Stimulated activated CD8-positive, alpha-beta memory T cell treated with anti-CD3 and anti-CD28 coated beads, Interleukin-15, amount 100 ng/mL, for 1 hour (primary cell): ENCODE measurements at regions not wholly inside any gene's neighbourhood (a gene's known extent, or its start where the extent isn't known, plus 50 kb on each side); places are given as distances from the start of the nearest gene placed in this dataset.

ENCODE experiments used
- DNase-seq: peaks from one replicate; pipeline ENCODE4 v3.0.0-alpha.2; 2020; ENCODE audit warnings: low read depth

DNA sequence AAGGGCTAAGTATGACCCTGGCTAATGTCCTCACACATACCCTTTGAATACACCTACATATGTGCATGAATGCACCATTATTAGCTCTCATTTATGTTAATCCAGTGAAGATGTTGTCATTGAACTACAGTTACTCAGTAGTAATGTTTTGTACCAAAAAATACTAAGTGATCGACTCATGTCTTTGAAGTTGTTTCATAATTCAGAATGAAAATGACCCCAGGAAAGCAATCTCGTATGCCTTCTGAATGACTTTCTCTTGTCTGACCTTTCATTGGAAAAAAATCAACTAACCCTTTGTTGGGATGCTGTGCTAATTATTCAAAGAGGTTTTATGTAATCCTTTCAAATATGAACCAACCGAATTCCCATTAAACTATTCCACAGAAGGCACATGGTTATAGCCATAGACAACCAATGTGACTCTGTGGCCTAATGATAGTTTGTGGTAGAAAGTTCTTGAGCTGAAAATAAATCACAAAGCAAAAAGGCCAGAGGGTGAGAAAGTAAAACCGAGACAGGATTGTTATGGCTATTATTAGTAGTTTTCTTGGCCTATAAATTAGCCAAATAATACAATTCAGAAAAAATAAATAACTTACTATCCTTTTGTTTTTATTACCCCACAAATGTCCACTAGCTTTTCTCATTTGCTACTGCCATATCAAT is 86.8 kb upstream of the STARD13 start:
- DNase-seq = no peak

DNA sequence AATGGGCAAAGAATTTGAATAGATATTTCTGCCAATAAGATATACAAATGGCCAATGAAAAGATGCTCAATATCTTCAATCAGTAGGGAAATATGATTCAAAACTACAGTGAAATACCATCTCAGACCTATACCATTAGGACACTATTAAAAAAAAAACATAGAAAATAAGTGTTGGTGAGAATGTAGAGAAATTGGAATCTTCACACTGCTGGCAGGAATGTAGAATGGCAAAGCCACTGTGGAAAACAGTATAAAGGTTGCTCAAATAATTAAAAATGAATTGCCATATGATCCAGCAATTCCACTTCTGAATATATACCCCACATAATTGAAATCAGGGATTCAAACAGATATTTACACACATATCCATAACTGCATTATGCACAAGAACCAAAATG is 88.1 kb upstream of the STARD13 start:
- no peak for DNase-seq

DNA sequence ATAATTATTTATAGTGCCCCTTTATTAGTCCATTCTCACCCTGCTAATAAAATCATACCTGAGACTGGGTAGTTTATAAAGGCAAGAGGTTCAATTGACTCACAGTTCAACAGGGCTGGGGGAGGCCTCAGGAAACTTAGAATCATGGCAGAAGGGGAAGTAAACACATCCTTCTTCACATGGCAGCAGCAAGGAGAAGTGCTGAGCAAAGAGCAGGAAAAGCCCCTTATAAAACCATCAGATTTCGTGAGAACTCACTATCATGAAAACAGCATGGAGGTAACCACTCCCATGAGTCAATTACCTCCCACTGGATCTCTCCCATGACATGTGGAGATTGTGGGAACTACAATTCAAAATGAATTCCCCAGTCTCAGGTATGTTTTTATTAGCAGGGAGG is 89.9 kb upstream of the STARD13 start:
- DNase-seq = no peak

DNA sequence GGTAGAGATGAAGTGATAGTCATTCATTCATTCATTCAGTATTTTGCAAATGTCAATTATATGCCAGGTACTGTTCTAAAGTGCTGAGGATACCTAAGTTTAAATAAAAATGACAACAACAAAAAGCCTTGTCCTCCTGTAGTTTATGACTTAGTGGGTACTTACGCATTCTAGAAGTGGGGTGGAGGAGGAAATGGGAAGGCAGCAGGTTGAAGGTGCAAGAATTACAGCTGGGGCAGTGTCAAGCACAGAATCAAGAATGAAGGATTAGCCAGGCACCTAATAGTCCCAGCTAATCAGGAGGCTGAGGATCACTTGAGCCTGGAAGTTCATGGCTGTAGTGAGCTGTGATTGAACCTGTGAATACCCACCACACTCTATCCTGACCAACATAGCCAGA is 90.7 kb upstream of the STARD13 start:
- no peak for DNase-seq

DNA sequence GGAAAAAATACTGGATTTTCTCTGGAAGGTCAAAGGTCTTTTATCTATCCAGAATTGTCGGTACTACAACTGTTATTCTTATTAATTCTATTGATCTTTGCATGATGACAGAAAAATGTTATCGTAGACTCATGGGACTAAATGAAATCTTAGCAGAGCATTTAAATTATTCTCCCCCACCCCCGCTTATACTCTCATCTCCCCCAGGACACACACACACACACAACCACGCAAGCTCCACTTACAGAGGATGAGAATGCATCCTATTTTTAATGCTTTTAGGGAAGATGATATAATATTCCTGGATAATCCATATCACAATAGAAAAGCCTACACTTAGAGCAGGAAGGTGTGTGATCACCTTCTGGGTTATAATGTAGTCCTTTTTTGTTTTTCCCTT is 91.9 kb upstream of the STARD13 start:
- DNase-seq = no peak

DNA sequence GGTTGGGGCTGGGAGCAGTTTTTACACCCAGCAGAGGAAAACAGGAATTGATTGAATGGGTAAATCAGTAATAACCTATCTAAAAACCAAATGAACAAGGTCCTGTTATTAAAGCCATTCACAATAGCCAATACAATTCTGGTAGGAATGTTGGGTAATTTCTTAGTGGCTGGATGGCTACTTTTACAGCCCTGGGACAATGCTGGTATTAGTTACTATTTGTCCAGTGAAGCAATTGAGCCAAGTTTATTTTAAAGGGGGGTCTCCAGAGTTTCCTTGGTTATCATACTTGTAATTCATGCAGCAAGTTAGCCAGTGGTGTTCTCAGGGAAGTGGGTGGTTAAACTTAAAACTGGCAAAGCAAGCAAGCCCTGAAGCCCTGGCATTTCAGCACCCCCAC is 92.3 kb upstream of the STARD13 start:
- DNase-seq = no peak

DNA sequence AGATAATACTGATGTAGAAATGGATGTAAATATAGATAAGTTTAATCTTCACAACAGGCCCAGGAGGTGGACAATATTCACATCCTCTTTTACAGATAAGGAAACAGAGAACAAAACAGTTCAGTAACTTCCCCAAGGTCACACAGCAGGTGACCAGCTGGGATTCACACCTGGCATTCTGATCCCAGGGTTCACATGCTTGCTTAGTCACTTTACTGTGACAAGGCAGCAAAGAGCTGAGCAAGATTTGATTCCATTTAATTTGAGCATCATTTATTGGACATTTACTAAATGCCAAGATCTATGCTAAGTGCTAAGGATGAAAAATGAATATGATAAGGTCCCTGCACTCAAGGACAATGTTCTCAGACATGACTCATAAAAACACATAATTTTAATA is 94.1 kb upstream of the STARD13 start:
- no peak for DNase-seq

DNA sequence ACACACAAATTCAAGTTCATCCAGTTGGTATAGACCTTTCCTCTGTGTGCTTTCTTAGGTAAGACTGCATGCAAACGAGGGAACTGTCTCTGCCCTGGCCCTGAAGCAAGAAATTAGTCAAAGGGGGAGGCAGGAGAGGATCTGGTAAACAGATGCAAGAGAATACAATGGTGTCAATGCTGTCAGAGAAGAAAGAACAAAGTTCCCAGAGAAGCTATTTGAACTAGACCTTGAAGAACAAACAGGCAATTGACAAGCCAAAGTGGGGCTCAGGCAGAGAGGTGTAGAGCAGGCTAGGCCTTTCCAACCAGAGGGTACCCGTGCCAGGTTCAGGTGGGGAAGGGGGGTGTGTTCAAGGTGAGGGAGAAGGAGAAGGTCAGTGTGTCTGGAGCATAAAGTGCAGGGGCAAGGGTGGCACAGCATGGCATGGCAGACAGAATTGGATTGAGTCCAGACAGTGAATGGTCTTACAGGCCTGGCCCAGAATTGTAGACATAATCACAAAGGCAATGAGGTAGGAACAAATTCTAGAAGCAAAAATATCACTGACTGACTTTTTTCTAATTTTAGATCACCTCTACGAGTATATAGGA is 95.0 kb upstream of the STARD13 start:
- DNase-seq = no peak

DNA sequence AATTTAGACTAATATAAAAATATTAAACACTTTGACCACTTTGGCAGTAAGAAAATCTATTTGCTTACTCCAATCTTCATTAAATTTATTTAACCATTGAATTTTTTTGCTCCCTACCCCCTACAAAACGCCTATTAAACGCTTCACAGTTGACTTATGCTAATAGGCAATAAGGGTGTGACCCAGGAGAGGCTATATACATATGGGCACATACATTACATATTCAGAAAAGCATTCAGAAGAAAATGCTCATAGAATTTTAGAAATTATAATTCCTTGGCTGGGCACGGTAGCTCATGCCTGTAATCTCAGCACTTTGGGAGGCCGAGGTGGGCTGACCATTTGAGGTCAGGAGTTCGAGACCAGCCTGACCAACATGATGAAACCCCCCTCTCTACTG is 95.6 kb upstream of the STARD13 start:
- no peak for DNase-seq

DNA sequence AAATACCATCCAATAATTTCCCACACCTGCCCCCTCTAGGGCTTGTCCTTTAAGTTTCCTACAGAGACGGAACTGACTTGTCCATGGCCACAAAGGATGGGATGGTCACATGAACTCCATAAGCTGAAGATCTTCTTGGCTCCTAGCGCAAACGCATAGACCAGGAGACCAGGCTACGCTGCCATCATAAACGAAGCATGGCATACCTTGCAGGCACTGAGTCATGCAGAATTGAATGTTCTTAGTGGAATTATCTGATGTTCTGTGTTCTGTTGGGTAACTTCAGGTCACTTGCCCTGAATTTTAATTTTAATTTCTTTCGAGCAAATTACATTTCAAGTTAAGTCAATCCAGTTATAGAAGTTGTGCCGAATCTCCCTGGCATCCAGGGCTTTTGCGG is 96.4 kb upstream of the STARD13 start:
- DNase-seq = no peak

DNA sequence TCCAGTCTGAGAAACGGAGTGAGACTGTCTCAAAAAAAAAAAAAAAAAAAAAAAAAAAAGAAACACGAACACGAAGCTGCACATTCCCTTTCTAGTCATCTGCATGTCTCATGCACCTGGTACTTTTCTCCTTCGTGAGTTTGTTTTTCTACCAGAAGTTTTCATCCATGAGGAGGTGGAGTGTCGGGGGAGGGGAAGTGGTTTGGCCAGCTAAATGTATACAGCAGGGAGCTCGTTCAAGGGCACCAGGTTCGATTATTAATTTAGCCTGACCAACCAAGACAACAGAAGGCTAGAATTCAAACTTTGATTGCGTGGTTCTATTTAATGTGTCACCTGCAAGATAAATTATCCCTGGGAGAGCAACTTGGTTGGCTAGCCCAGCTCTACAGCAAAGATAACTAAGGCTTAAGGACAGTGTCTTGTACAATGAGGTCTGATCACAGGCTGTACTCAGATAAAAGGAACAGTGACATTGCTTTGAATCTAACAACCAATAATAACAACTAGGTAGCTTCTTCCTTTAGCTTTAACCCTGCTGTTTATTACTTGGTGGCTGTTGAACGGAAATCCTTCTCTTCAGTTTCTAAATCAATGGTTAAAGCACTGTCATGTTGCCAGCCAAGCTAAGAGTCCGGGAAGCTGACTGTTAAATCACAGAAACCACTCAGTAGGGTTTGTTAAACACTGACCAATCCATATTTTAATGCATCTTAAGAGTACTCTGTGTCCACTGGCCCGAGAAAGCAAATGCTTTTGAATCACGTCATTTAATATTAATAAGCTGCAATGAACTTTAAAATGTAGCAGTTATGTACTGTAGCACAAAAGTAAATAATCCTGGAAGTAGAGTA is 98.4 kb upstream of the STARD13 start:
- no peak for DNase-seq

DNA sequence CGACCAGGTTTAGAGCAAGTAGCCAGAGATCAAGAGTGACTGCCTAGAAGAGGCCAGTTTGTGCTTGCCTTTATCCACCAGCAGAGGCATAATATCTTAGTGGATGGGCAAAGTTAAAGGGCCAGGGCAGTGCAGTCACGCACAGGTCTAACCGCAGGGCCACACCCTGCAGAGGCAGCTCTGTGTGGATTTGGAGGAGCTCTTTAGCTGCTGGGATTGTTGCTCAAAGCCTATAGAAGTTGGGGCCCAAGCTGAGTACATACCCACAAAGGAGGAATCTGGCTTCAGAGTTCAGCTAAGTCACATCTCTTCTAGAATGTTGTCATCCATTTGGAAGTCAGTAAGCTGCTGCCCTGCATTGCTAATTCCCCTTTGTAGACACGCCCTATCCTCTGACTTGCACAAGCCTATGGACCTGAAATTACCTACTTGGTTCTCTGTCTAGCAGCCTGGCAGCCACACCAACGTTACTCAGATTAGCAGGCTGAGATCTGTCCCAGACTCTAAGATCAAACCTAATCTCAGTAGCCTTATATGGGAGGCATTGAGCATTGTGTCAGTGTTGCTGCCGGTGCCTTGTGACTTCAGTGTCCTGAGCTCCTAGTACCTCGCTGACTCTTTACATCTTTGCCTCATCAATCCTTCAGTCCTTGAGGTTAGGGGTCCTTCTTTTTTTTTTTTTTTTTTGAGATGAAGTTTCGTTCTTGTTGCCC is 102.9 kb upstream of the STARD13 start:
- DNase-seq = no peak

DNA sequence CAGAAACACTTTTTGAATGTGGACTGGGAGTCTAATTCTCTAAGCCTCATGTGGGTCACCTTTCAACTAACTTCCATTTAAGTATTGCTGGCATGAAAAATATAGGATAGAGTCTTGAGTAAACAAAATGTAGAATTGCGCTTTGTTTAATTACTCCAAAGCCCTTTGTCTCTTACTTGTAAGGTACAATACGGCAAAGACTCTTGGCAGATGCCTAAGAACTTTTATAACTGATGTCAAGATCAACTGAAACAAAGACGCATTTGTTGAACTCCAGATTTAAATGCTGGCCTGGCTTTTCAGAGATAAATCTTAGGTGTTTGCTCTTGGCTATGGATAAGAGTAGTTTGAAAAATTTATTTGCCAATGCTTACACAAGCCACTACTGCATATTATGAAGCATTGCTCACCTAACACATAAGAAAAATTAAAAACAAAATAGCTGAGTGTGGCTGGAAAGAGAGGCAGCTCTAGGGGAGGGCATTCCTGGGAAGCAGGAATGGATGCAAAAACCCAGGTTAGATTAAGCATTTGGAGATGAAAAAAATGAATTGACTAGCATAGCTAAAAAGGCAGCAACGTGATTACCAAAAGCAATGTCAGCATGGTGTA is 107.3 kb upstream of the STARD13 start:
- no peak for DNase-seq

DNA sequence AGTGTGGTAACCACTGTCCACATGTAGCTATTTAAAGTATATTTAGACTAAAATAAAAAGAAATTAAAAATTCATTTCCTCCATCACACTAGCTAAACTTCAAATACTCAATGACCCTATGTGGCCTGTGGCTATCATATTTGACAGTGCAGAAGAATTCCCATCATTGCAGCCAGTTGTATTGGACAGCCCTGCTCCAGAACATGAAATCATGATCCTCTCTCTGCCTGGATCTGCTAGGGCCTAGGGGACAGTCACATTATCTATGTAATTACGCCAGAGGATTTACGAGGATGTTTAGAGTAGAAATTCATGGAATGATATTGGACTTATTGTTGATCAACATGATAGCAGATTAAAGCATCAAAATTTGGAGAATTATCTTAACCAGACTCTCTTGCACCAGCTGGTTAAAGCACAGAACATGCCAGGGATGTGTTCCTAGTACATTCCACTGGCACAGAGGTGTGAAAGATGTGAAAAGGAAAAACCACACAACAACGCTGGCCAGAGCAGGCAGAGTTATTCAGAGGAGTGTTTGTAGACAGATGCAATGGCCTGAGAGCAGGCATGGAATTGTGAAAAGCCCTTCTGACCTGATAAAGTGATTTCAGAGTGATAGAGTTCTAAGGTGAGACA is 108.9 kb upstream of the STARD13 start:
- DNase-seq = no peak

DNA sequence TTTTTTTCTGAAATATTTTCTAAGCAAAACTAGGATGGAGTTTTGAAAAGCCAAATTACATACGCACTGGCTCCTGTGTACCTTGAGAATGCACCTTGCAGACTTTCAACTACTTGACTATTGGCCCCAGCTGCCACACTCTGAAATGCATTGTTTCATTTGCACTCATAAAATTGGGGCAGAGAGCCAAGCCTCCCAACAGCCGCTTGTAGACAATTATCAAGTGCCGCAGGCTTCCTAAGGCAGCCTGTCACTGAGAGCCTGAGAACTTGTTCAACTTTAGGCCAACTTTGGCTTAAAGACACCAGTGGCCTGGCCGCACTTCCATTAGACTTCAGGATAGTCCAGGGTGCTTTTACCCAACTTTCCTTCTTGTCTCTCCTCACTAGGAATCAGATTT is 115.7 kb upstream of the STARD13 start:
- no peak for DNase-seq

DNA sequence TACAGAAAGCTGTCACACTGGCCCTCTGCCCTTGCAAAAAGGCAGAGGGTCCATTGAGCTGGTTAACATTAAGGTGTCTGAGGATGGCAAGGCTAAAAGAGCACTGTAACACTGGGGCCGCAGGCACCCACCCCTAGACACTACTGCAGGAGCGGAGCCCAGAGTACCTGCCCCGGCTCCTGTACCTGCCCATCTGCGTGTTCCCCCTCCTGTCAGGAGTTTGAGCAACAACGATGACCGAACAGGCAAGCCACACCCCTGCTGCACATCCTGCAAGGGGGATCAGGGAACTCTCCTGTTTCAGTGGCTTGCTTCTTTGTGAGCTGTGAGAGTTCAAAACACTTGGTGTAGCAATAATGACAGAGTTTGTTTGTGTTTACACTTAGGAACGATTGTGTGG is 117.4 kb upstream of the STARD13 start:
- DNase-seq = no peak

DNA sequence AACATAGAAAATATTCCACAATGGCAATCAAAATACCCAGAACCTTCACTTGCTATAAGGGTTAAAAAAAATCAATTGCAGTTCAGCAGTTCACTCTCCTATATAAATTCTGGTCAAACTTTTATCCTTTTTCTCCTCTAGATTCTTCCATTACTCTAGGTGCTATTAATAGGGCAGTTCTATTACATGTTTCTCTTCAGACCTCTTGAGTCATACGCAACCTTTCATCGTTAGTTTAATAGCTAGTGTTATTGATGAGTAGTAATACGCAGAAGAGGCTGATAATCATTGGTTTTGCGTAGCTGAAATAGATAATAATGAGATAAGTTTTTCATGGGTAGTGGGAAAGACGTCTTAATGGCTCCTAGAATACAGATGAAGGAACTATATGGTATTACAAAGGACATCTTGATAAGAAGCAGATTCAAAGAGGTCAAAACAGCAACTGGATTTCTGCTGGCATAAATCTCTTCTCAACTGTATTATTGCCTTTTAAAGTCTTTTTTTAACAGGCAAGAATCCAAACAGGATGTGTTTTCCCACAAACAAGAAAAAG is 118.3 kb upstream of the STARD13 start:
- no peak for DNase-seq

DNA sequence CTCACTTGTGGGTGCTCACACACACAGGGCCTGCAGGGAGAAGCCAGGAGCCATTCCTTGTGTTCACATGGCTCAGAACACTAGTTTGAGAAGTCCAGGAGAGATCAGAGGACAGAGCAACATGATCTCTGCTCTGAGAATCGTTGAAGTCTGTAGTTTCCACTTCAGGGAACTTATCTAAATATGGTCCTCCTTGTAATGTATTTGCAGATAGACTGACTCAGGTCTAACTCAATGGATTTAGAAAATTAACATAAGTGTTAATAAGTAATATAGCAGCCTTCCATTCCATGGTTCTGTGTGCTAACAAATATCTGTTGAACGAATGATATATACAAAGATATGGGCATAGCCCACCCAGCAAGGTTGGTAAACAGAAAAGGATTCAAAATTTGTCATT is 119.8 kb upstream of the STARD13 start:
- no peak for DNase-seq

DNA sequence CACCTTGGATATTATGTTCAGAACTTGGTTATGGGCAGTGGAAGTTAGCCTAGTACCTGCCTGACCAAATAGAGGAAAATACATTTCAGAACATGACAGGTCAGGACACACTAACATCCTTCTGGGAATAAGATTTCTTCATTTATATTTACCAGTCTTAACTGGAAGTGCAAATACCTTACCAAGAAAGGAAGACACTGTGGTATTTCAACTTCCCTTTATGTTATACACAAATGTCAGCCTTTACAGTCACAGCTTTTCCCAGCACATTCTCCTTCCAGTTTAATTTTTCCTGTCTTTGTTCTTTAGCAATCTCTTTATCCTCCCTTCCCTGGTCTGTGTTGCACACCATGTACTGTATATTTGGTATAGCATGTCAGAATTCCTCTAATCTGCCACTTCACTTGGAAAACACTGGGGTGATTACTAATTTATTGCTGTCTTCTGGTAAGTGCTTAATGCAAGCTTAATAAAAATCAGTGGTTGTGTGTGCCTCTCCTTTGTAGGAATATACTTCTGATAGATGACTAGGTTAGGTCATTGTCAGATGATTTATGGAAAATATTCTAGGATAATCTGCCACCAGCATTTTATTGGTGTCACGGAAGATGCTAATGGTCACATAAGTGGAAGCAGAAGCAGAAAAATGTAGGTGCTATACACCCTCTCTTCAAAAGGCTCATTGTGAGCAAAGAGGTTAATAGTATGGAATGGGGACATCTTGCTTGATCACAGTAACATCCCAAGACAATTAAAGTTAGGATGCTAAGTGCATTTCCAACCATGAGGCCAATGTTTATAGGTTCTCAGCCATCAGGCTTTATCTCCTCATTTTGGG is 124.3 kb upstream of the STARD13 start:
- no peak for DNase-seq

DNA sequence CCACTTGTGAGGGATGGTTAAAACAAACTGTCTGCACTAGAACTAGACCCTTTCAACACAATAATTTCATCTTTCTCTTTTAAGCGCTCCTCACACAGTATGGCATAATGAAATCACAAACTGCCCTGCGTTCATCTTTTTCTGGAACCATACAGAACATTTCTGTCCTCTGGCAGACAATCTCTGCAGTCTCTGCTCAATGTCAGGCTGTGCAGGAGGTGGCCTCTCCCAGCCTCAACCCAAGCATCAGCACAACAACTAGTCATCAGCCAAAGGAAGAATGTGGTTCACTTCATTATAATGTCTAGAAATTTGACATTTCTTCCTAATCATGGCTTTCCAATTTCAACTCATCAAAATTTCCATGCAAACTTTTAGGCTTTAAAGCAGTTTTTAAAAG is 125.1 kb upstream of the STARD13 start:
- no peak for DNase-seq

DNA sequence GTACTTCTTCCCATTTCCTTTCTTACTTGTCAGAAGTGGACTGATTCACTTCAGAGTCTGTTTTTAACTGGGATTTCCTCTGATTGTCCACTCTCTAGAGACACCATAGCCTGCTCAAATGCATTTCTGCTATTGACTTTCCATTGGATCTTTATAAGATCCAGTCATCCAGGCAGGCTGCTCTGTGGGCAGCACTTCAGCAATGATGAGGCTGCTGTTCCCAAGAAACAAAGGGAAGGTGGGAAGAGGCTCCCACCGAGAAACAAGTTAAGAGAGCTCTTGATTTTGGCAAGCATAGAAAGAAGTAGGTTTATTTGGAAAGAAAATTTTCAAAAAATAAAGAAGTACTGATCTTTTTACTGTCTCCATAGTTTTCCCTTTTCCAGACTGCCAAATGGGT is 125.8 kb upstream of the STARD13 start:
- no peak for DNase-seq
